ENCODE measurements at regions not wholly inside any gene's neighbourhood (a gene's known extent, or its start where the extent isn't known, plus 50 kb on each side); places are given as distances from the start of the nearest gene placed in this dataset.
"Not testable (repeated sequence)": the region's sequence is repeated elsewhere in the genome, so short reads cannot be mapped to it uniquely, and the experiment has no call there.

DNA sequence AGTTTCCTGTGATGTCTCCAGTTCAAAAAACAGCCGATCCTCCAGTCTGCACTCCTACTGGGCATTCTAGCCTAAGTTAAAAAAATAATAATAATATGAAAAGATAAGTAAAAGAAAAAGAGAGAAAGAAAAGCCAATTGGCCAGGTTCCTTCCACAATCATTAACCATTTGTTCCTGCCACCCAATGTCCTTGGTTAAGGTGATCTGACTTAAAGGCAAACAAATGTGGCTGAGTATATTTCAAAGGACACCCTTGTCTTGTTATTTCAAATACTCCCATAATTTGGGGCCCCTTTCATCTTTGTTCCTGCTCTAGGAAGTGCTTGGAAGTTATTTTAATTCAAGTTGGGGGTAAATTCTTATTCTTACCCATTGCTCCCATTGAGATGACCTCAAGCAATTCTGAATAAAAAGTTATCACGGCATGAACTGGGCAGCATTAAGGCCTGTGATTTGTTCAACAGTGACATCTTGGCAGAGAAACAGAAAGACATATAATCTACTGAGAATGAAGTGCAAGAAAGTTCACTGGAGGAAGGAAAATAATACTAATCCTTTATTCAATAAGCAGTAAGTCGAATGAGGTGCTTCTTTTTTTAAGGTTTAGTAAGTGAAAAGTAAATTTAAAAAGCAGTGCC, 1054.5 kb upstream of the FANCL start:
- no peak for DNase-seq

DNA sequence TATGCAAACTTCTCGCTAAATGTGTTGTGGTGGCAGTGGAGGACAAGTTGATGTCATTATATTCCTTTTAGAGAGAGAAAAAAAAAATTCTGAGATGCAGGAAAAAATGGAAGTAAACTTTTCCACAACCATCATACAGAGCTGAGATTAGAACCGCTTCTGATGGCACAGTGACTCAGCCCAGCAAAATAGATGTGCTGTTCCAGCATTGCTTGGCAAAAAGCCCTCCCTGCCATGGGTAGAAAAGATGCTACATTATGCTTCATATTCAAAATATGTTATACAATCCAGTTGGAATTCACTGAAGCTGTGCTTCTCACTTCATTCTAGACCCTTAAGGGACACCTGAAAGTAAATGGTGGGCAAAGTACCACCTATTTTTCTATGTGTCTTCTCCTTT, 1047.6 kb upstream of the FANCL start:
- no peak for DNase-seq

DNA sequence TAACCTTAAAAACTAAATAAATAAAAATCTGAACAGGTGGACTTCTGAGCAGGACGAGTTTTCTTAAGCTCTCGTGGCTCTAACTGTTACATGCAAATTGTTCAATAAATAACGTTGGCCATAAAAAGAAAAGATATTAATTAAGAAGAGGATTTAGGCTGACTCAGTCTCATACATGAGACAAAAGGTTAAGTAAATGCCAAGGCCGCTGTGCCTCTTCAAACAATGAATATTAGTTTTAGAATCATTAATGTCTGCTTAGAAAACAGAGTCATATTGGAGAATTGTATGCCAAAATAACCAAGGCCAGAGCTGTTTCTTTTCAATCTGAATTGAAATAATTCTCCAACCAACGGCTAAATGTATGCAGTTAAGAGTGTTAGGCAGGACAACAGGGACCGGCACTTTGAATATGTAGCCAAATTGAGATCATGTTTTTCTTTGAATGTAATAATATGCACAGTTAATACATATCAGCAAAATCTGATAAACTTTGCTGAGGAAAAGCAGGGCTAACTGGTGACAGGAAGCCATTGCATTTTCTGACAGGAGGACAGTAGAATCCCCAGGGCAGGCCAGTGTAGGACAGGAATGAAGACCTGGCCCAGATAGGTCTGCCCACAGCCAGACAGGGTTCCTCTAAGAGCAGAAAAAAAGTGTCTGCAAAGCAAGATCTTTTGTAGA, 1041.4 kb upstream of the FANCL start:
- DNase-seq = no peak

- DNase-seq = no peak
These were observed 1036.5 kb upstream of the FANCL start for GRCh38 chr2:59277671-59278070.

DNA sequence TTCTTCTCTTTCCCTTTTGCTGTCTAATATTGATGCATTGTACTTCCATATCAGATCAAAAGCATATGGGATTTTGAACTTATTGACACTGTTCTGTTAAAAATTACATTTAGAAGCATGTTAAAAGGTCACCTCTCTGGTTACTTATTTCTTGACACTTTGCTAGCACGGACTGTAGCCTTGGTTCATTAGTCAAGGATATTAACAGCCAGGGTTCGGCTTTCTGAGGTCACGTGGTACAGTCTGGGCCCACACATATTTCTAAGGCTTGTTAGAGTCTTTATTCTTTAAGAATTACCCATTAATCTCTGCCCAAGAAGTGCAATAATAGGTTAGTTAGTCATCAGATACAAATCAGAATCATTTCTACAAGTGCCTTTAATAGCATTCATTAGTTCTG, 1035.8 kb upstream of the FANCL start:
- DNase-seq = no peak

DNA sequence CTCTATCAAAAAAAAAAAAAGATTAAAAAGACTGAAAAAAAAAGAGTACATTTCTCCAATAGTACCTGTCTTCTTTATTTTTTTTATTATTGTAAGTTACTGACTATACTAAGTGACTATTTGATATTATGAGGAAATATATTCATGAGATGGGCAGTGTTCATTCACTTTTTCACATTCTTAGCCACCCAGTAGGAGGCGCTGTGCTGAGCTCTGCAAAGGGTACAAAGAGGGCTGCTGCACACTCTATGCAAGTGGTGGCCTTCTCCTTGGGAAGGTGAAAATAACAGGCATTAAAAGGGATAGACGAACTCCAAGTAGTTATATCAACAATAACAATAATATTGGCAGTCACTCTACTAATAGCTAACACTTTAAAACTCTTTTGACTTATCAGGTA, 1034.9 kb upstream of the FANCL start:
- no peak for DNase-seq

GRCh38 chr2:59266453-59266852, 1025.3 kb upstream of the FANCL start:
- DNase-seq = no peak

- no peak for DNase-seq
These were observed 1018.8 kb upstream of the FANCL start for GRCh38 chr2:59259913-59260312.

DNA sequence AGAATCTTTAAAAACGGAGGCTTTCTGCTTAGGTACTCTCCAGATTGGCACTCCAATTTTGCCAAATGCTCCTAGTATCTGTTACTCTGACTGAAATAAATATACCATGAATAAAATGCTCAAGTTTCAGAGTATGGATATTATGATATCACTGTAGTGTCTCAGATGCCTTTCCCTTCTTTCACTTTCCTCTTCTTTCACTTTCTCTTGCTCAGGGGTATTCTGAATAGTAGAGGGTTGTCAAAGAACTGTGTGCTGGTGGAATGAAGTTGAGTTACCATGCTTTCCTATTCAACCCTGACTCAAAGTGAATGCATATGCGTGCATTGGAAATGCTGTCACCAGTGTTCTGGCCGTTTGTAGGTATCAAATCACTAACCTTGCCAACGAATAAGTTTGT, 1015.2 kb upstream of the FANCL start:
- DNase-seq = no peak

- no peak for DNase-seq
These were observed 1013.2 kb upstream of the FANCL start for GRCh38 chr2:59254279-59254678.

GRCh38 chr2:59250307-59250677, 1009.2 kb upstream of the FANCL start:
- DNase-seq = no peak

DNA sequence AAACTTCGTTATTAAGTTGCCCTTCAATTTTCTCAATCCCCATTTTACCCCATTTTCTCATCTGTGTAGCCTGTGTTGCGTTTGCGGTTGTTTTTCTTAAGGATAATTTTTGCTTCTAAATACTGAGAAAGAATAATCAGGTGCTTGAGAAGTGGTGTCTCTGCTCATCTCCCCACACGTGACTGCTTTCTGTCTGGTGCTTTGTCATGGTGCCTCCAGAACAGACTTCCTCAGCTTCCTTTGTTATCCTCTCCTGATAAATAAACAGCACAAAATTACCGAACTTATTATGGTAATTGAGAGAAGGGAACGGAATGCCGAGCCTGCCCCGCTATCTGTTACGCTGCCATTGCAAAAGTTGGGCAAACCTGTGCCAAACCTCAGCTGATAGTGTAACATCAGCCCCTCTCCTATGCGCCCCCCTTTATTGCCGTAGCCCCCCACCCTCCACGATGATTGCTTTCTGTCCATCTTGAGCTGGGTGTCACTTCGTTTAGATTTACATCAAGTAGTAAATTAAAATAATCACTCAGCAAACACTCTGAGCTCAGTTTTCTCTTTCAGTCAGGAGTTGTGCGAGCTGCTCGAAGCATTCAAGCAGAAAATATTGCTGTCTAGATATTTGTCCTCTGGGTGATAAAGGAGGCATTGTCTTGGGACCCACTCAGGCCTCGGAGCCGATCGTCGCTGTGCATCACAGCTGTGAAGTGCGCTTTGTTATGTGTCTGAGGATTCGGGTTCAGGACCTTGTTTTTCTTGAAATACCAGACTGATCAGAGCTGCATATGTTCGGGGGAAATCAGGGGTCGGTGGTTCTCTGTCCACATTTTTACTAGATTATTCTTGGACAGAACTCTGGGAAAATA, 1008.5 kb upstream of the FANCL start:
- no peak for DNase-seq

GRCh38 chr2:59239146-59239545, 998.0 kb upstream of the FANCL start:
- DNase-seq = no peak

DNA sequence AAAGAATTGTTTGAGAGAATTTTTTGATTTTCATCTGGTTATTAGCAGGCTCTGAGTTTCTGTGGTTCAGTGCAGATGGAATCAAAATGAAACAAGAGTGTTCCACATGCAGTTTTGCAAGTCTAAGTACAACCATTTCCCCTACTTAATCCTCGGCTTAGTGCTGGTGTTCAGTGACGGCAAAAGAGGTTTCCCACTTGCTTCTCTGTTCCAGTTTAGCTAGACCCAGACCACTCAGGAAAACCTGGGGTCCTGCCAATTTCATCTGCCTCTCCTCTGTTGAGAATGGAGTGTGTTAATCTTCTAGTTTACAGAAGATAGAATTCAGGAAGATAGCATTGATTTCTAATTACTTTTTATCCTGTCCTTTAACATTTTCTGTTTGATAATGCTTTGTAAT, 996.2 kb upstream of the FANCL start:
- DNase-seq = no peak

DNA sequence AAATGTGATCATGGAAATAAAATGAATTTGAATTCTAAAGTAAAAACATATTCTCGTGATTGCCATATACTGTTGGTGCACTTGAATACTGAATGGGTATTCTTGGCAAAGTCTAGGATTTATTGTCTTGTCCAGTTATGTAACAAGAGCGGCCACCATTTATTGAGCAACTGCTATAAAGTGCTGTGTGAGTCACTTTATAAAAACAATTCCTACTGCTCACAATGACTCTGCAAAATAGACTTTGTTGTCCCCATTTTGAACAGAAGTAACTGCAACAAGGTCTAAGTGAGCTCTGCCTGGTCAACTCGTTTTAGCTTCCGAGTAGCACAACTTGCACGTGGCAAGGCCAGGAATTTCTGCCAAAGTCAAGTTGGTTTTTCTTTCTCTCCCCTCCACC, 995.6 kb upstream of the FANCL start:
- DNase-seq = no peak

- DNase-seq = no peak
These were observed 992.8 kb upstream of the FANCL start for GRCh38 chr2:59233920-59234319.

DNA sequence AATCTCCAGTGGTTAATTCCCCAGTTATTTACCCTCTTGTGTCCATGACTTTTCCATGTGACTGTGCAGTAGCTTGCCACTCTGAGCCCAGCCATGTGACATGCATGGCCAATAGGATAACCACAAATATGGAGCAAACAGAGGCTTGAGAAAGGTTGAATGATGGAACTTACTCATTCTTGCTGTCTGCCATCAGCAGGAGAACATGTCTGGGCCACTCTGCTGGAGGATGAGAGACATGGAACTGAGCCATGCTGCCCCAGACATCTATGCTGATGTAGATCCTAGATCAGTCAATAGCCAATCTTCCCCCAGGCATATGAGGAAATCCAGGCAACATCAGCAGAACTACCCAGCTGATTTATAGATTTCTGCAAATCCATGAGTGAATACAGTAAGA, 992.3 kb upstream of the FANCL start:
- DNase-seq = no peak

DNA sequence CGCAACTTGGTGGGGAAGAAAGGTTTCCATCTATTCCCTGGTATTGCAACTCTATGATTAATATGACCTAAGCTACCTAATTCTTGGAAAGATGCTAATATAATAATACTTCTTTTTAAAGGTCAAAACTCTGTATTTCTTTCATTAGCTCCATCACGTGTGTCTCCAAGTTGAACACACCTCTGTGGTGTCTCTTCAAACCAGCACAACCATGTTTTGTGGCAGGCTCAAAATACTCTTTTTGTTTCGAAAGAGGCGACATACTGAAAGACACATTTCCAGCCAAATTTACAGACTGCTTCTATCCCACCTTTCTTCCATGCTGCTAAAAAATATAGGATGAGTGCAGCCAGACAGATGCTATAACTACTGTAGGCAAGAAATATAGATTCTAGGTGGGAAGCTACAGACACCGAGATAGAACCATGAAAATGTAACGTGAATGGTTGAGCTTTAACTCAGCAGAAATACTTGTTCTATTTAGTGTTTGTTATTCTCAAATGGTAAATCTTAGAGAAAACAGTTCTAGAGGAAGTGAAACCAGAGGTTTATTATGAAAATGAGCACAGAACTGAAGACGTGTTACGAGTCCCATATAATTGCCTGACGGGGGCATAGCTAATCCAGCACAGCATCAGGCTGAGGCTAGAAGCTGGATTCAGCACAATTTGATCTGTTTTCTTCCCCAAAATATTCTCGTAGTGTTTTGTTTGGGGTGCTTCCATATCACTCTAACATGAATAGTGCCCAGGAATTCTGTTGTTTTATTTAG, 991.5 kb upstream of the FANCL start:
- no peak for DNase-seq

DNA sequence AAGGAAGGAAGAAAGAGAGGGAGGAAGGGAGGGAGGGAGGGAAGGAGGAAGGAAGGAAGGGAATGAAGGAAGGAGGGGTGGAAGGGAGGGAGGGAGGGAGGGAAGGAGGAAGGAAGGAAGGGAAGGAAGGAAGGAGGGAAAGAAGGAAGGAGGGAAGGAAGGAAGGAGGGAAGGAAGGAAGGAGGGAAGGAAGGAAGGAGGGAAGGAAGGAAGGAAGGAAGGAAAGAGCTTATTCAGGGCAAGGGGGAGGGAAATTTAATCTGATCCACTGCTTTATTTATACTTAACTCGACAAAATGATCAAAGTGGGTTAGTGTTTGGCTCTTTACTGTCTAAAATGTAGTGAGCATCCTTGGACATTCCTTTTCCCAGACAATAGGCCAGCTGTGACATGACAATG, 985.2 kb upstream of the FANCL start:
- not testable (repeated sequence) for DNase-seq

GRCh38 chr2:59223742-59224141, 982.6 kb upstream of the FANCL start:
- DNase-seq = no peak

DNA sequence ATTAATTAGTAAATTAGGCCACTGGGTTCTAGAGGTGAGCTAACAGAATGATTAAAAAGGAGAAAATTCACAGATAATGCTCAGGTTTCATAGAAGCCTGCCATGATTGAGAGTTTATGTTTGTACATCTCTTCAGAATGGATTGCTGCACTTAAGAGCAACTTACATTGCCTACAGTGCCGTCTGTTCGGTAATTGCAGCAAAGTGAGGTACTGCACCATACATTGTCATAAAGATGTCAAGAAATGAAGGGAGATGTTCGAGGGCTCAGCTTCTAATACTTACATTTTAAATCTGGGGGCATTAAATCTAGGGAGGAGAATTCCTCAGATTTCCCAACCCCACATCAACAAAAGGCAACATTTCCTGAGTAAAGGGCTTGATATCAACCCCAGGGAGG, 976.2 kb upstream of the FANCL start:
- no peak for DNase-seq

DNA sequence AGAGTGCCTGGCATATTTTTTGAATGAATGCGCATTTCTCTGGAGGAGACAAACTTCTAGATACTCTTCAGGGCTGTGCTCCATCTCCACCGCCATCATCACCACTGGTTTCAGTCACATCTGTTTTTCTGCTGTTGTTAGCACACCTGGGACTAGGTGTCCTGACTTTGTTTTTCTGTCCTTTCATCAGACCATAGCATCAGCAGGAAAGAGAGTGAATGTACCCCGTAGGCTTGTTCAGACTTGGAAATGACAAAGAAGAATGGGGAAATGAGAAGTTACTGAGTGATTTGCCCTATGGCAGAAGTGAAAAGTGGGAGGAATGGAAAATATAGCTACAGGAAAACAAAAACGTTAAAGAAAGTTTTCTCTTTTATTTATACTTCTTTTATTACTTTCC, 965.2 kb upstream of the FANCL start:
- DNase-seq = no peak

- no peak for DNase-seq
These were observed 962.9 kb upstream of the FANCL start for GRCh38 chr2:59204040-59204439.
